Neuronal stem cell (in vitro differentiated cells): ENCODE measurements at regions not wholly inside any gene's neighbourhood (a gene's known extent, or its start where the extent isn't known, plus 50 kb on each side); places are given as distances from the start of the nearest gene placed in this dataset.

Source experiments
- DNase-seq: peaks from one replicate; pipeline ENCODE4 v3.0.0-alpha.2; 2013; ENCODE audit warnings: low spot score
- H2AFZ ChIP-seq: one replicate; pipeline ENCODE4 v1.6.1; 2013; ENCODE audit warnings: mild to moderate bottlenecking, low read length, inconsistent platforms
- H2AK5ac ChIP-seq: 2 replicates; pipeline ENCODE4 v1.6.1; 2013; ENCODE audit warnings: low read depth, mild to moderate bottlenecking, inconsistent platforms, low read length, moderate library complexity, mixed read lengths
- H2BK120ac ChIP-seq: 2 replicates; pipeline ENCODE4 v1.6.1; 2013; ENCODE audit warnings: low read depth, mild to moderate bottlenecking, inconsistent platforms, low read length, moderate library complexity, mixed read lengths
- H2BK12ac ChIP-seq: one replicate; pipeline ENCODE4 v1.6.1; 2013; ENCODE audit warnings: low read length, inconsistent platforms
- H2BK15ac ChIP-seq: 2 replicates; pipeline ENCODE4 v1.6.1; 2013; ENCODE audit warnings: mild to moderate bottlenecking, low read length, inconsistent platforms, mixed read lengths
- H2BK5ac ChIP-seq: one replicate; pipeline ENCODE4 v1.6.1; 2013; ENCODE audit warnings: inconsistent platforms, mild to moderate bottlenecking, low read length, moderate library complexity
- H3K14ac ChIP-seq: one replicate; pipeline ENCODE4 v1.6.1; 2013; ENCODE audit warnings: low read length, inconsistent platforms
- H3K18ac ChIP-seq: 2 replicates; pipeline ENCODE4 v1.6.1; 2013; ENCODE audit warnings: low read length, inconsistent platforms
- H3K23ac ChIP-seq: 2 replicates; pipeline ENCODE4 v1.6.1; 2013; ENCODE audit warnings: low read depth, mild to moderate bottlenecking, mixed read lengths, low read length, inconsistent platforms; ENCODE audit not compliant: poor library complexity
- H3K27ac ChIP-seq: replicated peaks from 3 replicates; pipeline ENCODE4 v1.5.1; 2013; ENCODE audit warnings: low read length, inconsistent platforms
- H3K27me3 ChIP-seq, 3 experiments: 2 replicates each; pipeline ENCODE4 v1.6.1; 2013; ENCODE audit warnings: low read length in 3 of 3, mild to moderate bottlenecking in 2 of 3, inconsistent platforms in 1 of 3, low read depth in 1 of 3, mixed read lengths in 1 of 3, moderate library complexity in 1 of 3; ENCODE audit not compliant: control insufficient read depth in 3 of 3, insufficient read depth in 3 of 3
- H3K36me3 ChIP-seq, 2 donors: replicated peaks in 1 of 2; 2 replicates each; pipeline ENCODE4 v1.6.1; 2013; ENCODE audit warnings: low read length in 2 of 2; ENCODE audit not compliant: control insufficient read depth in 2 of 2, insufficient read depth in 2 of 2
- H3K4ac ChIP-seq: 2 replicates; pipeline ENCODE4 v1.6.1; 2013; ENCODE audit warnings: inconsistent platforms, mild to moderate bottlenecking, low read length, moderate library complexity
- H3K4me1 ChIP-seq, 2 donors: 1 replicate in 1 of 2; 2 replicates in 1 of 2; pipeline ENCODE4 v1.6.1; 2013; ENCODE audit warnings: low read length in 2 of 2, low read depth in 1 of 2; ENCODE audit not compliant: control insufficient read depth in 2 of 2, insufficient read depth in 1 of 2
- H3K4me2 ChIP-seq: one replicate; pipeline ENCODE4 v1.6.1; 2013; ENCODE audit warnings: mild to moderate bottlenecking, low read length, inconsistent platforms; ENCODE audit not compliant: insufficient read depth, poor library complexity, severe bottlenecking
- H3K4me3 ChIP-seq, 2 donors: 2 replicates each; pipeline ENCODE4 v1.5.1; 2013; ENCODE audit warnings: low read length in 2 of 2, mild to moderate bottlenecking in 2 of 2, inconsistent platforms in 1 of 2, moderate library complexity in 1 of 2
- H3K79me1 ChIP-seq: one replicate; pipeline ENCODE4 v1.6.1; 2013; ENCODE audit warnings: low read depth, mild to moderate bottlenecking, inconsistent platforms, low read length, moderate library complexity
- H3K9ac ChIP-seq: one replicate; pipeline ENCODE4 v1.6.1; 2013; ENCODE audit warnings: mild to moderate bottlenecking, low read depth, low read length, inconsistent platforms; ENCODE audit not compliant: poor library complexity
- H3K9me3 ChIP-seq, 2 donors: replicated peaks in 1 of 2; 2 replicates each; pipeline versions ENCODE3 to v1.6.1; 2013; ENCODE audit warnings: low read length in 2 of 2, mild to moderate bottlenecking in 2 of 2, inconsistent platforms in 1 of 2, low read depth in 1 of 2, mixed read lengths in 1 of 2, moderate library complexity in 1 of 2; ENCODE audit not compliant: control insufficient read depth in 2 of 2, insufficient read depth in 1 of 2
- H4K8ac ChIP-seq: one replicate; pipeline ENCODE4 v1.6.1; 2013; ENCODE audit warnings: low read depth, mild to moderate bottlenecking, inconsistent platforms, low read length, moderate library complexity
- H4K91ac ChIP-seq: one replicate; pipeline ENCODE4 v1.6.1; 2013; ENCODE audit warnings: low read length, low read depth, mild to moderate bottlenecking, inconsistent platforms; ENCODE audit not compliant: poor library complexity
- WGBS, 2 donors: extraction: QIAGEN DNeasy Blood & Tissue Kit; methylation state at CpG; one replicate each; pipeline ENCODE4 v1.1.7; 2013; ENCODE audit warnings: missing lambda C conversion rate in 2 of 2, mixed read lengths in 1 of 2; ENCODE audit not compliant: insufficient read length in 2 of 2, insufficient replicate concordance in 1 of 2; ENCODE audit errors: extremely low coverage in 2 of 2; 5-methylcytosine and 5-hydroxymethylcytosine counted together

DNA sequence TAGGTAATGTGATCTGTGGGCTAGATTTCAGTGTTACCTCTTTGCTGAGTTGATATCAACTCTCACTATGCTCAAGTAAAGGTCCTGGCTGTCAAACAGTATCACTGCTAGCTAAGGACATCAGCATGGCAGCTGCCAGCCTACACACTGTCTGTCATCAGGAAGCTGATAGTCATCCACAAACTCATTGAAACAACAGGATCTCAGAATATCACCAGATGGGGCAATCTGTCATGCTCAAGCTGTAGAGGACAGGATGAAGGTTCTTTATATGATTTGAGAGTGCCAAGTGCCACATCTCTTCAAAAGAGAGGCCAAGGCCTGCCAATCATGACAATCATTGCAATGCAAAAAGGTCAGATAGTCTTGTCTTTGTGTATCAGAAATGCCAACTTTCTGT is 811.5 kb upstream of the SEL1L start:
- Histone ChIP-seq H4K8ac (no peak overlapping the region), H2BK15ac (no peak overlapping the region), H3K27me3 (no peaks in the 10 kb centered on the region), H3K4me2 (no peak overlapping the region), H3K4ac (no peak overlapping the region), H3K4me3 (no peak overlapping the region), H3K36me3 (no peaks in the 10 kb centered on the region), H3K4me1 (no peaks in the 10 kb centered on the region), H3K9me3 (peaks cover 0 to 2% of the 10 kb centered on the region in 2 donors), H3K23ac (no peak overlapping the region), H4K91ac (no peak overlapping the region), H3K18ac (no peak overlapping the region), H2BK12ac (no peak overlapping the region), H3K27ac (no peak overlapping the region), H2AFZ (no peak overlapping the region), H2BK5ac (no peak overlapping the region), H3K79me1 (no peaks in the 10 kb centered on the region), H2AK5ac (no peak overlapping the region), H3K14ac (no peak overlapping the region), H3K9ac (no peak overlapping the region), H2BK120ac (no peak overlapping the region)
- DNase-seq = no peak

DNA sequence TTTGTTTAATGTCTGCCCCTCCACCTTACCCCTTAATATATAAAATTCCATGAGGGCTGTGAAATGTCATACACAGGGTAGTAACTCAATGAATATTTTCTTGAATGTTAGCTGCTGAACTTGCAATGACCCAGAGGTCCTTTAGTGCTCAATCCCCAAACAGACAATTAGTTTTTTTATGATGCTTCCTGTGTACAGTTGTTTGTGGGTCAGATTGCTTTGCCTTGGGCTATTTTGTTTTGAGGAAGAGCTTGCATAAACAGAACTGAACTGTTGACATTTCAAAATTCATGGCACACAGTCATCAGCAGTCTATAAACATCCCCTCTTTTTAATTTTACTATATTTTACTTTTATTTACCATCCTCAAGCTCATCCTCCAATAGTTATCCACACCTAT is 820.5 kb upstream of the SEL1L start:
- H2AK5ac ChIP-seq = no peak overlapping the region
- H2BK15ac ChIP-seq = no peak overlapping the region
- H3K4me1 ChIP-seq = no peaks in the 10 kb centered on the region
- H3K27ac ChIP-seq = no peak overlapping the region
- no peak overlapping the region for H4K91ac ChIP-seq
- no peaks in the 10 kb centered on the region for H3K36me3 ChIP-seq
- peaks cover 0 to 2% of the 10 kb centered on the region in 2 donors for H3K9me3 ChIP-seq
- H2BK120ac ChIP-seq = no peak overlapping the region
- no peak overlapping the region for H3K4me3 ChIP-seq
- no peak overlapping the region for H3K14ac ChIP-seq
- no peak for DNase-seq
- H2AFZ ChIP-seq = no peak overlapping the region
- no peak overlapping the region for H4K8ac ChIP-seq
- no peak overlapping the region for H3K4ac ChIP-seq
- no peaks in the 10 kb centered on the region for H3K27me3 ChIP-seq
- no peak overlapping the region for H2BK5ac ChIP-seq
- H3K79me1 ChIP-seq = no peaks in the 10 kb centered on the region
- H2BK12ac ChIP-seq = no peak overlapping the region
- H3K18ac ChIP-seq = no peak overlapping the region
- no peak overlapping the region for H3K23ac ChIP-seq
- H3K4me2 ChIP-seq = no peak overlapping the region
- H3K9ac ChIP-seq = no peak overlapping the region

DNA sequence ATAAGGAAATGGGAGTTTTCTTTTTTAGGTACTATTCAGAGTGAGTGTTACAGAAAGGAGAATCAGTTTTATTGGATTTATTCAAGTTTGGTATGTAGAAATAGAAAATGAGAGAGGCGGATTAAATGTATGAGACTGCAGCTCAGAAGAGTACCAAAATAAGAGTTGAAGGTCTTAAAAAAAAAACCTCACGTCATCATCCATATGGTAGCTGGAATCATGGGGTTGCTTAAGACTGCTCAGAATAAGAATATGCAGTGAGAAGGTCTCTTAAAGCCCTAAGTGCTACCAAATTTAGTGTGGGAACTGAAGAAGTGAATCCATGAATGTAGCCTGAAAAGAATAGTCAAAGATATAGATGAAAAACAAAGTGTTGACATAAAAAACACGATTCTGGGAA is 825.5 kb upstream of the SEL1L start:
- Histone ChIP-seq H4K8ac (no peak overlapping the region), H3K4me1 (no peaks in the 10 kb centered on the region), H3K14ac (no peak overlapping the region), H4K91ac (no peak overlapping the region), H3K36me3 (no peaks in the 10 kb centered on the region), H3K18ac (no peak overlapping the region), H2BK120ac (no peak overlapping the region), H2BK15ac (no peak overlapping the region), H2AFZ (no peak overlapping the region), H3K9ac (no peak overlapping the region), H3K9me3 (peaks cover 0 to 2% of the 10 kb centered on the region in 2 donors), H3K27ac (no peak overlapping the region), H2BK12ac (no peak overlapping the region), H3K27me3 (no peaks in the 10 kb centered on the region), H3K79me1 (no peaks in the 10 kb centered on the region), H2AK5ac (no peak overlapping the region), H3K4ac (no peak overlapping the region), H3K4me2 (no peak overlapping the region), H2BK5ac (no peak overlapping the region), H3K4me3 (no peak overlapping the region), H3K23ac (no peak overlapping the region)
- no peak for DNase-seq
- 100% methylated on average over 1 of the region's 3 CpGs; no CpG with 5 or more reads in 1 of the 2 donors for WGBS, 2 donors

DNA sequence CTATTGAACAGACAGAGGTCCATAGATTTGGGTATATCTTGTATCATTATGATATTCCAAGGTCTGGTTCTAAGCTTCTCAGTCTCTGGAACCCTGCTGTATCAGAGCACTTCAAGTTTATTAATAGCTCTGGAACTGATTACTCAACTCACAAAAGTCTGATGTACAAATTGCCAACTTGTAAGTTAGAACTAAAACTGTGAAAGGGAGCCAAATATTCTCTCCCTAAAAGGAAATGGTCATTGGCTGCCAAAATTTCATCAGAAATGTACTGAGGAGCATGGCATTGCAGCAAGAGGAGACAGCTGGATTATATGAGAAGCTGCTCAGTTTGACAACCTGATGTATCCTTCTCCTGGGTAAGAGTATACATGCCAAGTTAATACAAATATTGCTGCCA is 828.8 kb upstream of the SEL1L start:
- Histone ChIP-seq H3K9me3 (no peaks in the 10 kb centered on the region), H4K91ac (no peak overlapping the region), H3K4me2 (no peak overlapping the region), H3K4me3 (no peak overlapping the region), H2BK5ac (no peak overlapping the region), H3K9ac (no peak overlapping the region), H2BK120ac (no peak overlapping the region), H3K79me1 (no peaks in the 10 kb centered on the region), H3K18ac (no peak overlapping the region), H2AK5ac (no peak overlapping the region), H2BK12ac (no peak overlapping the region), H3K27ac (no peak overlapping the region), H3K14ac (no peak overlapping the region), H2BK15ac (no peak overlapping the region), H3K36me3 (no peaks in the 10 kb centered on the region), H2AFZ (no peak overlapping the region), H3K23ac (no peak overlapping the region), H3K27me3 (no peaks in the 10 kb centered on the region), H4K8ac (no peak overlapping the region), H3K4ac (no peak overlapping the region), H3K4me1 (no peaks in the 10 kb centered on the region)
- no peak for DNase-seq
